Pons (tissue), 1 donor: ENCODE measurements at regions not wholly inside any gene's neighbourhood (a gene's known extent, or its start where the extent isn't known, plus 50 kb on each side); places are given as distances from the start of the nearest gene placed in this dataset.

Source experiments
- DNase-seq: peaks from one replicate; pipeline ENCODE4 v3.0.0-alpha.2; 2016; ENCODE audit warnings: low spot score

DNA sequence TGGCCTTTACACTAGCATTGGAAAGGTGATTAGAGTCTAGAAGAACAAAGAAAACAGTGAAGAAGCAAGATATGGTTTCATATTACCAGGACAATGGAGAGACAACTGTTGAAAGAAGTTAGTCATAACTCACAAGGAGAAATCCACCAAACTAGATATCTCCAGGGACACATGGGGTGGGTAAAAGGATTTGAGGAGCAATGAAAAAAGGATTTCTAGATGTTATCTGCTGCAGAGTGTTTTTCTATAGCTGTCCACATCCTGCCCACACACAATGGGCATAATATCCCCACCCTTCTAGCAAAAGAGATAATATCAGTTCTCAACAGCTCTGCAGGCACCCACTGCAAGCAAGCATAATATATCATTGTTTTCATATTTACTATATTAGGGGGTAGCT, 303.1 kb downstream of the HAO1 start:
- no peak for DNase-seq

DNA sequence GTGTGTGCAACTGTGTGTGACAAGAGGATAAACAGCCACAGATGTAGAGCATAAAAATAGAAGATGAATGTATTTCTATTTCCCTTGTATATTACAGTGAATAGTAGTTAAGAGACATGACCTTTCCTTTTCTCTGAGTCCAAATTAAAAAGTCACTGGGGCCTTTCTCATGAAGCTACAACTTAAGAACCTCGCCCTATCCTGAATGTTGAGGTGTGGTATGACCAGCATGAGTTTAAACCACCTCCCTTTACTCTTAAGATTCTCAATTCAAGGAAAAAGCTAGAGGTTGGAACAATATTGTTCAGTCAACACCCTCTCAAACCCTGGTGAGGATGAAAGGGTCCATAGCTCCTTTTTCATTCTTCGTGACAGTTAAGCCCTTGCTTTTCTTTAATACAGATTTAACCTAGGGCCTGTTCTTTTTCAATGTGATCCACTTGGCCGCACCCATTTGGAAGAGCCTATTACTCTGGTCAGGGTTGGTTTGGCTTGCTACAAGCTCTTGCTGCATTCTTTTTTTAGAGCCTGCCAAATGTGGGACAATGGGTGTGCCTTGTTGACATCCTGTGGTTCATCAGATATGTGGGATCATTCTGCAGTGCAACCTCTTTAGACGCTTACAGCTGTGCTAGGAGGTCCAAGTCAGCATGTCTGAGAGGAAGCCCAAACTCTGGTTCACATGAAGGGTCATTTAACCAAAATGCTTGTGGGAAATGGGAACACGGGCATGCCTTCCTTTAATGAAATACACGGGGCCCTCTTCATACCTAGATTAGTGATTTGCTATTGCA, 290.0 kb downstream of the HAO1 start:
- DNase-seq: no peak

DNA sequence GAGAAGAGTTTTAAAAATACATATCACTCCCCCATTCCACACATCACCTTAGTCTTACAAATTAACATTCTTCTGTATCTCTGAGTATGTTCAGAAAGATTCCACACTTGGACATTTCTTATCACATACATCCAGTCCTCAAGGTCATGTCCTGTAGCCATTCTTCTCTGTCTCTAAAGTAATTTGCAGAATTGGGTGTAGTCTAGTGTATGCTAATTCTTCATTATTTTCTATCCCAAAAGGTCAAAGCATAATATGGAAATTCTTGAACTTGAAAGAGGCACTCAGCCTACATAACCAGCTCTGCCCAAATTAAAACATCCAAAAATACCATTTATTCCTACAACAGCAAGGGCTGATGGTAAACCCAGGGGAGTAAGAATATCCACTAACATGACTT, 286.0 kb downstream of the HAO1 start:
- DNase-seq: no peak

DNA sequence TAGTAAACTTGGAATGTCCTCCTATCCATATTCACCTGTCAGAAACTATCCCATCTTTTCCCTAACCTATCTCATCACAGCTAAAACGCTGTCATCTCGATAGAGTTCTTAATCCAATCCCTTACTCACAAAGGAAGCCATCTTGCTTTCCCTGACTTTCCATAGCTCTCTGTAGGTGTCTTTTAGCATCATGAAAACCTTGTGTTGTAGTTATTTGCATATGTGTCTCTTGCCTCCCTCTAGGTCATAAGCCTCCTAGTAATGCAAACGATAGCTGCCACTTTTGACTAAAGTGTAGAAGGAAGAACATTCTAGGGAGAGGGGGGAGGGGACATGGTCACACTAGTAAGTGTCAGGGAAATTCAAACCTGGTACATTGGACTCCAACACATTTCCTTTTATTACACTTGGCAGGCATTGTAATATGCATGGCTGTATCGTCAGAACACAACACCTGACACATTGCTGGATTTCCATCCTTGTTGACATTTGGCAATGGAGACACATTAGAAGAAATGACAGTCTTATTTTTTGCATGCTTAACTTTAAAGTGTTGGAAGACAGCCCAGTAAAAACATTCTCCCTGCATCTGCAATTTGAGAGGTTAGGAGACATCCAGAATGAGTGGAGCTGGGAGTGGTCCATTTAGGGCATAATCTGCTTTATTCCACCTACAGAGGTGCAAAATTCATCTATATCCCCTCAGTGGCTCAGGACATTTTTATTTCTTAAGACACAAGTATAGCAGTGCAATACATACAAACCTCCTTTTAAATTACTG, 283.4 kb downstream of the HAO1 start:
- no peak for DNase-seq

DNA sequence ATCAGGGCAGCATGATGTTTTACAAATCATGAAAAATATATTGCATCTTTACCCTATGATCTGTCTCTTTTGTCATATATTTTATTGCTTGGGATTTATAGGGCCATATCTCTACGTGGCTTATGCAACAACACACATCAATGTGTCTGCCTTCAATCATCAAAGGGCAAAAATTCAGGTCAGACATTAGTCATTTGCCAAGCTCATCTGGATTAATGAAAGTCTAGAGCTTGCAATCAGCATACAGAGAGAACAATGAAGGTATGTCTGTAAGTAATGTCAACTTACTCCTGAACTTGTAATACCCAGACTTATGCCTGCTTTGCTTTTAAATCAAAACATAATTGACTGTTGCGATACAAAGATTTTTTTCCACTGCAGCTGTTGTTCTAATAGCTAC, 282.7 kb downstream of the HAO1 start:
- DNase-seq: no peak

DNA sequence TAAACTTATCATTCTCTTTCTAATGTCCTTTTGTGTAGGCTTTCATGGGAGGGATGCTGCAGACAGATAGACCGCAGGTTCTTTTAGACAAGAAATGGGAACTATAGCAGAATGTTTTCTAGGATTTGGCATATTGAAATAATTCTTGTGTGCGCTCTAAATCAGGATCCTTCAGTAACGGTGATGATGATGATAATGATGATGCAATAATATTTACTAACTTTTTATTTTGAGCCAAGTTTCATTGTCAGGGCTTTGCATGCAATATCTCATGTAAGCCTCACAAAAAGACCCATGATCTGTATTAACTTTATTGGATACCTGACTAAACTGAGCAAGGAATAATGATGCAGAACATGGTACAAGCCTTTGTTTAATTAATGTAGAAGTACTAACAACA, 280.1 kb downstream of the HAO1 start:
- DNase-seq: no peak

DNA sequence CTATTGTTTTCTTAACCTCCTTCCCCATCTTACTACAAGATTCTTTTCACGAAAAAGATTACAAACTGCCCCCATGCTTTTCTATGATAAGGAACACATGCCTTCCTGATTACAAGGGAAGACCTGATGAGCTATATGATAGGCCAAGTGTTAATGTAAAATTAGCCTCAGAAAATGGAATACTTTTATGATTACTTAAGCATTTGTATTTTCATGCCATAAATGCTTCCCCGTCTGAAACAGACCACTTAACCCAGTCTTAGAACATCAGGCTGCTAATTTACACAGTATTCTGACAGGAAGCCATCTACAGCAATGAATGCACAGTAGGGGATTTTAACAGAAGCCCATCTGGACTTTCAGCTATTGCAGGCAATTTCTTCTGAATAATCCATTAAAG, 274.9 kb downstream of the HAO1 start:
- DNase-seq: no peak

DNA sequence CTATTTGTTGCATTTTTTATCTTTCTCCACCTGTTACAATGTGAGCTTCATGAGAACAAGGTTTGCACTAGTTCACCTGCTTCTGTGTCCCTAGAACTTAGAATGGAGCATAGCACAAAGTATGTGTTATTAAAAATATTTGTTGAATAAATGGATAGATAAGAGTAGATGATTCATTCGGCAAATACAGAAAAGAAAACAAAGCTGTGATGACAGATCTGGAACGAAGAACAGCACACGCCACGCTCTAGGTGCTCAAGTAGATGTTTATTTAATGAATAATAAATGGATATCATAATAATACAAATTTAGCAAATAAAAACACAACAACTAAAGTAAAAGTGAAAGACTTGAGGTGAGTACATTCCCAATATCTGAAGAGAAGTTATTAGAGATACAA, 273.1 kb downstream of the HAO1 start:
- no peak for DNase-seq

DNA sequence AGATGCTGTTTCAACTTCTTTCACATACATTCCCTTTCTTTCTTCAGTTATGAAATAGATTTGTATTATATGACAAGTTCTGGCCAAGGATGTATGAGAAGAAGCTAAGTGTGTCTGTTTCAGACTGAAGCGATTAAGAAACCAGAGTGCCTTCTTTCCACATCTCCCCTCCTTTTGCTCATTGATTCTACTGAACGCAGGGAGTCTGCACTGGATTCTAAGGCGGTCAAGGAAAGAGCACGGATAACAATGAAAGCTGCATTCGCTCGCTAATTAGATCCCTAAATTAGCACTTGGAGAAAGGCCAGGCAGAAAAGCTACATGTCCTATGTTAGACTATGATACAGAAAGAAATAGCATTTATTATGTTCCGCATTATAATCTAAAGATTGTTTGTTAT, 267.7 kb downstream of the HAO1 start:
- no peak for DNase-seq

DNA sequence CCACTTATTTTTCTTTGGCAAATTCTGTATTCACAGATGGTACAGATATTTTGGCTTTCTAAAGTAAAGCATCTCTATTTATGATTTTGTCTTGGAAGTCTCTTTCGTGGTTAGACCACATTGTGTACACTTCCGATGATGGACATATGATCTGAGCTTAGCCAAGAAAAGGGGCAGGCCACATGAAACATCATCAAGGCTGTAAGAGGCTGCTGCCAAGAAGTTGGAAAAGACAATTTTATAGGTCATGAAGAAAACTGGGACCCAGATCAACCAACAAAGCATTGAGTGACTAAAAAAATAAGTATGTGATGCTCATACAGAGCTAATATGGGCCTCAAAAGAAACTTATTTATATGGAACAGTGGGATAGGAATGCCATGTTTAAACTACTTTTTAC, 266.4 kb downstream of the HAO1 start:
- DNase-seq: no peak

DNA sequence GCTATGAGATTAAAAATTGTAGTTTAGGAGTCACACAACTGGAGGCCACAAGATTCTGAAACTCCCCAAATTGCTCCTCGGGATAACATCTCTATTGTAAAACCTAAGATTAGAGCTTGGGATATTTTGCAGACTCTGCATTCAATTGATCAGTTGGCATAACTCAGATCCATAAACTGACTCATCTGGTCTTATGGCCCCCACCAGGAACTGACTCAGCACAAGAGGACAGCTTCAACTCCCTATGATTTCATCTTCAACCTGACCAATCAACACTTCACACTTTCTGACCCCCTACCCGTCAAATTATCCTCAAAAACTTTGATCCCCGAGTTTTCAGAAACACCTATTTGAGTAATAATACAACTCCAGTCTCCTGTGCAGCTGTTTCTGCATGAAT, 257.3 kb downstream of the HAO1 start:
- DNase-seq: no peak

DNA sequence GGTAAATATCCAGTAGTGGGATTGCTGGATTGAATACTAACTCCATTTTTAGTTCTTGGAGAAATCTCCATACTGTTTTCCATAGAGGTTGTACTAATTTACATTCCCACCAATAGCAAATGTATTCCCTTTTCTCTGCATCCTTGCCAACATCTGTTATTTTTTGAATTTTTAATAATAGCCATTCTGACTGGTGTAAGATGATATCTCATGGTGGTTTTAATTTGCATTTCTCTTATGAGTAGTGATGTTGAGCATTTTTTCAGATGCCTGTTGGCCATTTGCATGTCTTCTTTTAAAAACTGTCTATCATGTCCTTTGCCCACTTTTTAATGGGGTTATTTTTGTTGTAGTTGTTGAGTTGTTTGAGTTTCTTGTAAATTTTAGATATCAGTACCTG, 253.2 kb downstream of the HAO1 start:
- no peak for DNase-seq

DNA sequence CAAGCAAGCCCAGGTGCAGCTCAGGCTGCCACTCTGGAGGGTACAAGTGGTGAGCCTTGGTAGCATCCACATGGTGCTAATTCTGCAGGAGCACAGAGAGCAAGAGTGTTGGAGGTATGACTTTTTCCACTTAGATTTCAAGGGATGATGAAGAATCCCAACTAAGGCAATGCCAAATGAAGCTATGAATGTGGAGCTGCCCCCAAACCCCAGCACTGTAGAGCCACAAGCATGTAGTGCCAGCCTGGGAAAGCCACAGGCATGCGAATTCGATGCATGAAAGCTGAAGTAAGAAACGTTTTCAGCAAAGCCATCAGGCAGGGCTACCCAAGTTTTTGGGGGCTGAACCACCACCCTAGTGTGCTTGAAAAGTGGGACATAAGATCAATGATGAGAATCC, 251.1 kb downstream of the HAO1 start:
- DNase-seq: no peak

DNA sequence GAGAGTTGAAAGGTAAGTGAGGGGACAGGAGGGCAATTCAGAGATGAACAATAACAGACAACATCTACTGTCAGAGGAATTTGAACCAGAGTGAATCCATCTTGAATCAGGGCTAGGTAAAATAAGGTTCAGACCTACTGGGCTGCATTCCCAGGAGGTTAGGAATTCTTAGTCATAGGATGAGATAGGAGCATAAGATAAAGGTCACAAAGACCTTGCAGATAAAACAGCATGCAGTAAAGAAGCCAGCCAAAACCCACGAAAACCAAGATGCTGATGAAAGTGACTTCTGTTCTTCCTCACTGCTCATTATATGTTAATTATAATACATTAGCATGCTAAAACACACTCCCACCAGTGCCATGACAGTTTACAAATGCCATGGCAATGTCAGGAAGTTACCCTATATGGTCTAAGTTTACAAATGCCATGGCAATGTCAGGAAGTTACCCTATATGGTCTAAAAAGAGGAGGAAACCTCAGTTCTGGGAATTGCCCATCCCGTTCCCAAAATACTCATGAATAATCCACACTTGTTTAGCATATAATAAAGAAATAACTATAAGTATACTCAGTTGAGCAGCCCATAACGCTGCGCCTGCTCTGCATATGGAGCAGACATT, 248.5 kb downstream of the HAO1 start:
- no peak for DNase-seq

DNA sequence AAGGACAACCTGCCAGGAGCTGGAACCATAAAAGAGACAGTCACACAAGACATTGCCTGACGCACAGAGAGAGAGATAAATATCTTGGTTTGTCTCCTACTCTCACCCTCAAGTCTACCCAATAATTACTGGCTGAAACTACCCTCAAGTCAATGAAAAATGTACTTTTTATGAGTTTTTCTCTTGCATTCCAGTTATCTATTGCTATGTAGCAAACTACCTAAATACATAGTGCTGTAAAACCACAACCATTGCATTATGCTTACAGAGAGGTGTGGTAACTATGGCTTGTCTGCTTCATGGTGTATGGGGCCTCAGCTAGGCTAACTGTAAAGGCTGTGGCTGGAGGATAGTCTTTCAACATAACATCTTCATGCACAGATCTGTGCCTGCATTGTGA, 247.8 kb downstream of the HAO1 start:
- no peak for DNase-seq

DNA sequence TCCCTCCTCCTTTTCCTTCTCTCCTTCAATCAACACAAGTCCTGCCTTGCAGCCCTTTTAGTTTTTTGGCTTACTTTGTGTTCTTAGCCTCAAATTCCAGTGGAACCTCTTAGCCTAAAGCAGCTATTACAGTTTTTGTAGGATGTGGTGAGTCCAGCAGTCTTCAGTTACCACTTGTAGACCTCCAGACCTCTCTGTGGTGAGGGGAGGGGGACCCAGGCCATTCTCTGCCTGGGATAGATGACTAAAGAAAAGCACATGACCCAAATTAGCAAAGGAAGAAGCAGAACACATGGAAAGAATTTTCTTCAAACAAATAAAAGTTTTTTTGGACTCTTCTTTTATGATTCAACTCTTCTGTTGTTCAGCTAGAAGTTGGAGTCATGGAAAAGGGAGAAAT, 246.5 kb downstream of the HAO1 start:
- no peak for DNase-seq

DNA sequence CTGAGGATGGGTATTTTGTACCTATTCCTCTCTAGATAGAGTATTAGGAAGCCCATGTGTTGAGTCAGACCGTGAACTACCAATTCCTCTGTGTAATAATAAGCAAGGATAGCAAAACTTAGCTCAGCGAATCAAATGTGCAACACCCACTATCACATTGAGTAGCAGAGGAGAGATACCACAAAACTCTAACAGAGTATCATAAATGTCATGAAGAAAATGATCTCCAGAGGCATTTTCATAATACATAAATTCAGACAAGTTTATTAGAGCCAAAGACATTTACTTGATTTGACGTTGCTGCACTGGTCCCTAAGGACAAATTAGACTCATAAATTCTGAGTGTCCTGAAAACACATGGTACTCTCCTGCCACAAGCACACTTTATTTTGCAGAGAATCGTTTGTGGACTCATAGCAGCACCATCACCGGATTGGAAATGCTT, 245.2 kb downstream of the HAO1 start:
- no peak for DNase-seq

DNA sequence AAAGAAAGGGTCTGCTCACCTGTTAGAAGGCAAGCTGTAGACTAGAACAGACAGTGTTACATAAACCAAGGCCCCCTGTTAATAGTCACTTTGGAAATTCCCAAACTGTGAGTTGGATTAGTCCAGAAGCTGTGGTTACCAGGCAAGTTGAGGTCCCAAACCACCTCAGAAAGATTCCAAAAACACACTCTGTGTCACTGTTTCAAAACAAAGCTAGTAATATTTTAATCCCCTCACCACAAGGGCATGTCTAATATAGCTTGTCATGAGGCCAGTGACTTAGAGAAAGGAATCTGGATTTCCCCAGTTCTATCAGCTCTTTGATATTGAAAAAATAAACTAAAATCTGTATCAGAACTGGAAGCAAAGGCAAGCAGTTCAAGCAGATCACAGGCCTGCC, 244.6 kb downstream of the HAO1 start:
- no peak for DNase-seq

DNA sequence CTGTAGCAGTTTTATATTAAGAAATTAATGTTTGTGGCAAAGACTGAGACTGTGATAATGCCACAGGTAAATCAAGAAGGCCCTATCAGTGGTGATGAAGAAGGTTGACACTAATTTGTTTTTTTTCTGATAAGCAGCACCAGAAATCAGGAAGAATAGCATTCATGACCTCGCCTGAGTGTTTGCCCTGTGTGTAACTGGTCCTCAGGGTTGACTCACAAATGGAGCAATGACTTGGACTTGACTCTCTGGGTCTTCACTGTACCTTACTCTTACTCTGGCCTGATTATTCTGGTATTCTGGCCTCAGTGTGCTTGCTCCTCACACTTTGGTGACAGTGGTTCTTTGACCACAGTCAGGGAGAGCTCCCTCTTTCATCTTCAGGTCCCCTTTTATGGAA, 243.9 kb downstream of the HAO1 start:
- no peak for DNase-seq

DNA sequence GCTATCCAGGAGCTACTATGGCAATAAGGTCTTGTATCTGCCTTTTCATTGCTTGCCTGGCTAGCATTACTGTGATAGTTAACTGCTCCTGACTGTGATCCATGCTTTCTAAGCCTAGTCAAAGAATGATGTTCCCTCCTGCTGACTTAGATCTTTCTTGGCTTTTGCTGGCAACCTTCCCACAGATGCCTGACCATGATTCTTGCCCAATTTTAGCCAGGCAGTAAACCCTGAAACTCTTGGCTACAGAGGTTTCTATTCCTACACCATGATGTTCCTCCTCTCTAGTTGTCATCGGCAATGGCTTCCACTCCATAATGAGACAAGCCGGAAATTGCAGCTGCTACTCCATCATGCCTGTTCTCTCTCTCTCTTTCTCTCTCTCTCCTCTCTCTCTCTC, 238.1 kb downstream of the HAO1 start:
- DNase-seq: no peak

DNA sequence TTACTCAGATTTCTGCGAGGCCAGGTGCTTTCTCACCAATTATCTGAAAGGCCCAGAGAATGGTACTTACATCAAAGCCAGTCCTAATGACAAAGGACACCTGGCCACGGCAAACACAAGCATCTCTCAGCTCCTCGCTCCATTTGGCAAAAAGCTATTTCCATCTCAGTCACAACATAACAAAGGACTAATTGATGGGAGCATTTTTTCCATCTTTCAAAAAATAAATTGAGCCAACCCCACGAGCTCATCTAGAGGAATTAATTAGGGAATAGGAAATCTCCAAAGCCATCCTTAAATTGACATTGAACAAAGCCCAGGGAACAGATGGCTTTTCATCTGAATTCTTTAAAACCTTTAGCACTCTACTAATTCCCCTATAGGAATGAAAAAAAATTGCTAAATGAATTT, 236.7 kb downstream of the HAO1 start:
- DNase-seq: peak; percentile 31

DNA sequence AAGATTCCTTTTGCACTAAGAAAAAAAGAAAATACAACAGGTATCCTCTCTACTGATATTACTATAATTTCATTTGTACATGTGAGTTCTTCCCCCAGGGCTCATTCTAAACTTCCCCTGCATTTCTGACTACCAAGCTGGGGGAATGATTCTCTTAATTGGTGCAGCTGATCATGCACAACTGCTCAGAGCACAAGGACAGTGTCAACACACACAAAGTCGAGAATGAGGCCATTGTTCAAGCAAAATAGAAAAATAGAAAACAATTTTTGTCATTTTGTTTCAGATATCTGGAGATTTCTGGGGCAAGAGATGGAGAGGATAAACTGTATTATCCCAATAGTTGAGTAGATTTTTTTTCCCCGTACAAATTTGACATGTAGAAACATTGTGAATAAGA, 236.3 kb downstream of the HAO1 start:
- DNase-seq: peak; percentile 67

DNA sequence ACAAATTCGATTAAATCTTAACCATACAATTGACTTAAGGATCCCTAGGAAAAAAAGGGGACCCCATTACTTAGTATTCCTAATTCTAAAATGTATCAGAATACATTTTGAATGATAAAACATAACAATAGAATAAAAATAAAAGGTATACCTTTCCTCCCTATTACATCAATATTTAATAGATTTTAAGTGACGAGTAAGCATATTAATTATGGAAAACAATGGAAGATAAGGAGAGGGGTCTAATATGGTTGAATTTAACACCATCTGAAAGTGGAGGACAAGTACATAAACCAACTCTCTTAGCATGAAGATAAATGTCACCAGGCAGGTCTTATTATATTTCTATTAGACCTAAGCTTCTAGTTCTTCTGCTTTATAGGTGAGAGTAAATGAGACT, 232.1 kb downstream of the HAO1 start:
- no peak for DNase-seq
